OCI-LY3 (cell line): ENCODE measurements at regions not wholly inside any gene's neighbourhood (a gene's known extent, or its start where the extent isn't known, plus 50 kb on each side); places are given as distances from the start of the nearest gene placed in this dataset.

Experiments used
- H2AFZ ChIP-seq: fragments of 200-600, 300-600 bp; shearing (Covaris generic); 2 replicates; pipeline ENCODE4 v1.6.0; 2014; ENCODE audit warnings: antibody characterized with exemption, low read depth, low read length
- H3K27ac ChIP-seq: fragments of 200-600, 300-600 bp; sonication (generic); 2 replicates; pipeline ENCODE4 v1.5.1; 2014; ENCODE audit warnings: mild to moderate bottlenecking, low read length, moderate library complexity, mixed read lengths
- H3K27me3 ChIP-seq: fragments of 200-600, 300-600 bp; sonication (generic); 2 replicates; pipeline ENCODE4 v1.6.1; 2014; ENCODE audit warnings: low read depth, low read length, mixed read lengths
- H3K36me3 ChIP-seq: fragments of 200-600, 300-600 bp; sonication (generic); replicated peaks from 2 replicates; pipeline ENCODE3; 2014; ENCODE audit warnings: low read depth, low read length, mixed read lengths
- H3K4me1 ChIP-seq: fragments of 300-600, 200-600 bp; sonication (generic); 2 replicates; pipeline ENCODE4 v1.6.1; 2014; ENCODE audit warnings: low read length, mixed read lengths
- H3K4me2 ChIP-seq: fragments of 200-600, 300-600 bp; sonication (generic); 2 replicates; pipeline ENCODE4 v1.6.1; 2014; ENCODE audit warnings: low read length, mixed read lengths
- H3K4me3 ChIP-seq: fragments of 300-600, 200-600 bp; sonication (generic); 2 replicates; pipeline ENCODE4 v1.5.1; 2014; ENCODE audit warnings: antibody characterized with exemption, mild to moderate bottlenecking, low read length, moderate library complexity
- H3K79me2 ChIP-seq: fragments of 300-600, 200-600 bp; shearing (Covaris generic); 2 replicates; pipeline ENCODE4 v1.6.1; 2014; ENCODE audit warnings: mild to moderate bottlenecking, low read length, mixed read lengths
- H3K9ac ChIP-seq: fragments of 300-600, 200-600 bp; shearing (Covaris generic); 2 replicates; pipeline ENCODE4 v1.6.0; 2014; ENCODE audit warnings: mild to moderate bottlenecking, low read length, moderate library complexity
- H3K9me3 ChIP-seq: fragments of 200-600, 300-600 bp; shearing (Covaris generic); 2 replicates; pipeline ENCODE4 v1.6.1; 2014; ENCODE audit warnings: low read length, mixed read lengths; ENCODE audit not compliant: insufficient read depth
- H4K20me1 ChIP-seq: fragments of 200-600, 300-600 bp; sonication (generic); 2 replicates; pipeline ENCODE4 v1.6.1; 2016; ENCODE audit warnings: low read length, mixed read lengths; ENCODE audit not compliant: insufficient read depth
- CTCF ChIP-seq: fragments of 200-600, 300-600 bp; sonication (generic); IDR thresholded peaks from 2 replicates; pipeline ENCODE4 v1.5.1; 2014; ENCODE audit warnings: antibody characterized with exemption, low read length, low read depth
- EZH2phosphoT487 ChIP-seq: fragments of 200-600 bp; shearing (Covaris generic); IDR thresholded peaks from 2 replicates; pipeline ENCODE4 v1.6.1; 2018; ENCODE audit warnings: antibody characterized with exemption, mixed run types, low read depth

- Histone ChIP-seq H4K20me1 (no peaks in the 10 kb centered on the region), H2AFZ (no peak overlapping the region), H3K4me1 (no peaks in the 10 kb centered on the region), H3K4me2 (no peak overlapping the region), H3K9ac (no peak overlapping the region), H3K27me3 (0 out of 2 replicates have a peak, but pooled peaks cover 4% of the 10 kb centered on the region), H3K36me3 (no peaks in the 10 kb centered on the region), H3K79me2 (no peaks in the 10 kb centered on the region), H3K4me3 (no peak overlapping the region), H3K27ac (no peak overlapping the region), H3K9me3 (no peaks in the 10 kb centered on the region)
- TF ChIP-seq CTCF, result no peak
- no peak for TF ChIP-seq EZH2phosphoT487
Measured at GRCh38 chr1:212192261-212192998, 92.8 kb upstream of the PPP2R5A start.

GRCh38 chr1:212196355-212196754, 88.9 kb upstream of the PPP2R5A start:
- TF ChIP-seq CTCF (no peak), EZH2phosphoT487 (no peak)
- no peaks in the 10 kb centered on the region for H3K36me3 ChIP-seq
- no peak overlapping the region for H3K4me2 ChIP-seq
- no peak overlapping the region for H3K9ac ChIP-seq
- no peak overlapping the region for H3K4me3 ChIP-seq
- no peak overlapping the region for H3K27ac ChIP-seq
- no peaks in the 10 kb centered on the region for H3K79me2 ChIP-seq
- no peaks in the 10 kb centered on the region for H3K4me1 ChIP-seq
- no peak overlapping the region for H2AFZ ChIP-seq
- H4K20me1 ChIP-seq, result no peaks in the 10 kb centered on the region
- H3K9me3 ChIP-seq, result no peaks in the 10 kb centered on the region
- 0 out of 2 replicates have a peak, but pooled peaks cover 4% of the 10 kb centered on the region for H3K27me3 ChIP-seq

GRCh38 chr1:212201461-212201860, 83.7 kb upstream of the PPP2R5A start:
- no peaks in the 10 kb centered on the region for H3K36me3 ChIP-seq
- H2AFZ ChIP-seq, result no peak overlapping the region
- H3K4me3 ChIP-seq, result no peak overlapping the region
- no peak overlapping the region for H3K9ac ChIP-seq
- no peaks in the 10 kb centered on the region for H3K4me1 ChIP-seq
- no peaks in the 10 kb centered on the region for H3K9me3 ChIP-seq
- H3K79me2 ChIP-seq, result no peaks in the 10 kb centered on the region
- TF ChIP-seq CTCF (no peak), EZH2phosphoT487 (no peak)
- H3K4me2 ChIP-seq, result no peak overlapping the region
- H3K27ac ChIP-seq, result no peak overlapping the region
- H4K20me1 ChIP-seq, result no peaks in the 10 kb centered on the region
- no peaks in the 10 kb centered on the region for H3K27me3 ChIP-seq

- Histone ChIP-seq H3K9ac (no peak overlapping the region), H3K4me1 (no peaks in the 10 kb centered on the region), H2AFZ (no peak overlapping the region)
Measured at GRCh38 chr1:212203630-212204029, 81.6 kb upstream of the PPP2R5A start.

More at GRCh38 chr1:212203630-212204029, 81.6 kb upstream of the PPP2R5A start:
- no peak overlapping the region for H3K4me2 ChIP-seq
- no peaks in the 10 kb centered on the region for H4K20me1 ChIP-seq
- no peaks in the 10 kb centered on the region for H3K27me3 ChIP-seq
- no peak for TF ChIP-seq CTCF
- no peak for TF ChIP-seq EZH2phosphoT487
- no peaks in the 10 kb centered on the region for H3K79me2 ChIP-seq
- H3K9me3 ChIP-seq, result no peaks in the 10 kb centered on the region
- H3K4me3 ChIP-seq, result no peak overlapping the region
- H3K36me3 ChIP-seq, result no peaks in the 10 kb centered on the region
- H3K27ac ChIP-seq, result no peak overlapping the region
